HCT116 (cell line): ENCODE measurements at regions not wholly inside any gene's neighbourhood (a gene's known extent, or its start where the extent isn't known, plus 50 kb on each side); places are given as distances from the start of the nearest gene placed in this dataset.

Experiments used
- CEBPB ChIP-seq: IDR thresholded peaks from 2 replicates; pipeline ENCODE4 v1.6.1; 2012; ENCODE audit warnings: low read depth
- EZH2 ChIP-seq: fragments of 200-600 bp; sonication (generic); IDR thresholded peaks from 2 replicates; pipeline ENCODE4 v1.6.1; 2017; ENCODE audit warnings: antibody characterized with exemption, mixed run types
- POLR2A ChIP-seq: IDR thresholded peaks from 2 replicates; pipeline ENCODE4 v1.7.0; 2011; ENCODE audit warnings: borderline replicate concordance; ENCODE audit not compliant: insufficient read depth, insufficient read length; ENCODE audit errors: extremely low read depth
- POLR2AphosphoS5 ChIP-seq: IDR thresholded peaks from 2 replicates; pipeline ENCODE4 v1.6.1; 2011; ENCODE audit warnings: mild to moderate bottlenecking, low read depth, low read length, moderate library complexity
- SP1 ChIP-seq: IDR thresholded peaks from 2 replicates; pipeline ENCODE4 v1.6.1; 2012; ENCODE audit warnings: low read depth
- TCF7L2 ChIP-seq: IDR thresholded peaks from 2 replicates; pipeline ENCODE4 v1.7.0; 2011; ENCODE audit warnings: borderline replicate concordance, inconsistent platforms; ENCODE audit not compliant: insufficient read depth, insufficient read length; ENCODE audit errors: extremely low read depth
- YY1 ChIP-seq: IDR thresholded peaks from 2 replicates; pipeline ENCODE4 v1.6.1; 2011; ENCODE audit warnings: low read length, low read depth, moderate library complexity, mild to moderate bottlenecking; ENCODE audit not compliant: insufficient replicate concordance; ENCODE audit errors: extremely low read depth
- TF ChIP-seq, protein P1 (sequence below): IDR thresholded peaks from 2 replicates; pipeline ENCODE4 v1.6.1; 2012
- TF ChIP-seq, protein P2 (sequence below), 3 experiments: fragments of 200-600 bp in 1 of 3; sonication (generic) in 1 of 3; IDR thresholded peaks in 2 of 3; conservative IDR thresholded peaks in 1 of 3; 2 replicates each; pipeline ENCODE4 v1.5.1; 2012 to 2017; ENCODE audit warnings: low read depth in 2 of 3, low read length in 2 of 3, antibody characterized with exemption in 1 of 3, borderline replicate concordance in 1 of 3, control low read depth in 1 of 3, mild to moderate bottlenecking in 1 of 3, mixed read lengths in 1 of 3, mixed run types in 1 of 3, moderate library complexity in 1 of 3; ENCODE audit not compliant: insufficient read depth in 1 of 3
- TF ChIP-seq, protein P3 (sequence below): IDR thresholded peaks from 2 replicates; pipeline ENCODE4 v1.6.1; 2012
- TF ChIP-seq, protein P4 (sequence below): IDR thresholded peaks from 2 replicates; pipeline ENCODE4 v1.6.1; 2012; ENCODE audit warnings: low read depth

DNA sequence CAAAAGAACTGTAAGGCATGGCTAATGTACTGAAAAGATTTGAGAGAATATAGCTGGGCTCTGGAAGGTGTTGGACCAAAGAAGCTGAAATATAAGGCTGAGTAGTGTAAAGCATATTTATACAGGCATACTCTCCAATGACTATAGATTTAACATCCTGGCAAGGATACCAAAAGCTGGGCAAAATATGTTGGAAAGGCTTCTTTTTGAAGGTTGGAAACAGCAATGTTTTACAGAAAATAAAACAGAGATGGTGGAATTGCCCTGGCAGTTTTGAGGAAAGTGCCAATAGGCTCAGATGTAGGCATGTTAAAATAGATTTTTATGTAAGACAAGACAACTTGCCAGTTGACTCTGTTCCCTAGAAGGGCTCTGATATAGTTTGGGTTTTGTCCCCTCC, 184.1 kb upstream of the SHISA6 start:
- TF ChIP-seq, protein P1, sequence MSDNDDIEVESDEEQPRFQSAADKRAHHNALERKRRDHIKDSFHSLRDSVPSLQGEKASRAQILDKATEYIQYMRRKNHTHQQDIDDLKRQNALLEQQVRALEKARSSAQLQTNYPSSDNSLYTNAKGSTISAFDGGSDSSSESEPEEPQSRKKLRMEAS, result no peak
- TF ChIP-seq SP1 (no peak), YY1 (no peak), POLR2A (no peak), EZH2 (no peak), POLR2AphosphoS5 (no peak), CEBPB (no peak), TCF7L2 (no peak)
- TF ChIP-seq, protein P2, sequence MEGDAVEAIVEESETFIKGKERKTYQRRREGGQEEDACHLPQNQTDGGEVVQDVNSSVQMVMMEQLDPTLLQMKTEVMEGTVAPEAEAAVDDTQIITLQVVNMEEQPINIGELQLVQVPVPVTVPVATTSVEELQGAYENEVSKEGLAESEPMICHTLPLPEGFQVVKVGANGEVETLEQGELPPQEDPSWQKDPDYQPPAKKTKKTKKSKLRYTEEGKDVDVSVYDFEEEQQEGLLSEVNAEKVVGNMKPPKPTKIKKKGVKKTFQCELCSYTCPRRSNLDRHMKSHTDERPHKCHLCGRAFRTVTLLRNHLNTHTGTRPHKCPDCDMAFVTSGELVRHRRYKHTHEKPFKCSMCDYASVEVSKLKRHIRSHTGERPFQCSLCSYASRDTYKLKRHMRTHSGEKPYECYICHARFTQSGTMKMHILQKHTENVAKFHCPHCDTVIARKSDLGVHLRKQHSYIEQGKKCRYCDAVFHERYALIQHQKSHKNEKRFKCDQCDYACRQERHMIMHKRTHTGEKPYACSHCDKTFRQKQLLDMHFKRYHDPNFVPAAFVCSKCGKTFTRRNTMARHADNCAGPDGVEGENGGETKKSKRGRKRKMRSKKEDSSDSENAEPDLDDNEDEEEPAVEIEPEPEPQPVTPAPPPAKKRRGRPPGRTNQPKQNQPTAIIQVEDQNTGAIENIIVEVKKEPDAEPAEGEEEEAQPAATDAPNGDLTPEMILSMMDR (IDR thresholded peaks at IDR 0.05 in 2 of 3, conservative IDR thresholded peaks at IDR 0.05 in 1 of 3; ENCODE audit: borderline replicate concordance in 1 of 3, insufficient read depth in 1 of 3, low read depth in 2 of 3, low read length in 2 of 3), result no peak
- TF ChIP-seq, protein P3, sequence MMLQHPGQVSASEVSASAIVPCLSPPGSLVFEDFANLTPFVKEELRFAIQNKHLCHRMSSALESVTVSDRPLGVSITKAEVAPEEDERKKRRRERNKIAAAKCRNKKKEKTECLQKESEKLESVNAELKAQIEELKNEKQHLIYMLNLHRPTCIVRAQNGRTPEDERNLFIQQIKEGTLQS, result no peak
- TF ChIP-seq, protein P4, sequence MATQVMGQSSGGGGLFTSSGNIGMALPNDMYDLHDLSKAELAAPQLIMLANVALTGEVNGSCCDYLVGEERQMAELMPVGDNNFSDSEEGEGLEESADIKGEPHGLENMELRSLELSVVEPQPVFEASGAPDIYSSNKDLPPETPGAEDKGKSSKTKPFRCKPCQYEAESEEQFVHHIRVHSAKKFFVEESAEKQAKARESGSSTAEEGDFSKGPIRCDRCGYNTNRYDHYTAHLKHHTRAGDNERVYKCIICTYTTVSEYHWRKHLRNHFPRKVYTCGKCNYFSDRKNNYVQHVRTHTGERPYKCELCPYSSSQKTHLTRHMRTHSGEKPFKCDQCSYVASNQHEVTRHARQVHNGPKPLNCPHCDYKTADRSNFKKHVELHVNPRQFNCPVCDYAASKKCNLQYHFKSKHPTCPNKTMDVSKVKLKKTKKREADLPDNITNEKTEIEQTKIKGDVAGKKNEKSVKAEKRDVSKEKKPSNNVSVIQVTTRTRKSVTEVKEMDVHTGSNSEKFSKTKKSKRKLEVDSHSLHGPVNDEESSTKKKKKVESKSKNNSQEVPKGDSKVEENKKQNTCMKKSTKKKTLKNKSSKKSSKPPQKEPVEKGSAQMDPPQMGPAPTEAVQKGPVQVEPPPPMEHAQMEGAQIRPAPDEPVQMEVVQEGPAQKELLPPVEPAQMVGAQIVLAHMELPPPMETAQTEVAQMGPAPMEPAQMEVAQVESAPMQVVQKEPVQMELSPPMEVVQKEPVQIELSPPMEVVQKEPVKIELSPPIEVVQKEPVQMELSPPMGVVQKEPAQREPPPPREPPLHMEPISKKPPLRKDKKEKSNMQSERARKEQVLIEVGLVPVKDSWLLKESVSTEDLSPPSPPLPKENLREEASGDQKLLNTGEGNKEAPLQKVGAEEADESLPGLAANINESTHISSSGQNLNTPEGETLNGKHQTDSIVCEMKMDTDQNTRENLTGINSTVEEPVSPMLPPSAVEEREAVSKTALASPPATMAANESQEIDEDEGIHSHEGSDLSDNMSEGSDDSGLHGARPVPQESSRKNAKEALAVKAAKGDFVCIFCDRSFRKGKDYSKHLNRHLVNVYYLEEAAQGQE, result no peak
